PC-3 (cell line): ENCODE measurements at regions not wholly inside any gene's neighbourhood (a gene's known extent, or its start where the extent isn't known, plus 50 kb on each side); places are given as distances from the start of the nearest gene placed in this dataset.

Experiments
- EZH2 ChIP-seq: fragments of 300-600 bp; sonication (generic); IDR thresholded peaks from one replicate; pipeline ENCODE4 v1.6.1; 2017; ENCODE audit warnings: antibody characterized with exemption, mild to moderate bottlenecking, low read length; ENCODE audit not compliant: unreplicated experiment
- TF ChIP-seq, protein P1 (sequence below): fragments of 300-600 bp; sonication (generic); conservative IDR thresholded peaks from 2 replicates; pipeline ENCODE4 v1.5.1; 2017; ENCODE audit warnings: antibody characterized with exemption, low read depth, mild to moderate bottlenecking, low read length

DNA sequence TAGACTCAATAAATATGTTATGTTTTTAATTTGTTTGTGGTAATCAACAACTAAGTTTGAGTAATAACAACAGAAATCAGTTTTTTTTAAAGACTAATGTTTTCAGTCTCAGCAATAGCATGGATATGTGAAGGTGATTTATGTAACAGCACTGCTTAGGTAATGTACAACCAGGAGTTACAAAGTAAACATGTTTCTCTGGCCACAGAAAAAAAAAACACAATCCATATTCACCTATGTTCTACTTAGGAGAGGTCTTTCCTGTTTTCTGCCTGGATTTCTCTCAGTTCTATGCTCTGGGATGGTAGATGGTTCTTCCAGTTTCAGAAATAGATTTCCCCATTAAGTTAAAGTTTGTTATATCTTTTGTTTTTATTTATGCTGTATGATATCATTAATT lies 579.4 kb downstream of the SI start:
- TF ChIP-seq, protein P1, sequence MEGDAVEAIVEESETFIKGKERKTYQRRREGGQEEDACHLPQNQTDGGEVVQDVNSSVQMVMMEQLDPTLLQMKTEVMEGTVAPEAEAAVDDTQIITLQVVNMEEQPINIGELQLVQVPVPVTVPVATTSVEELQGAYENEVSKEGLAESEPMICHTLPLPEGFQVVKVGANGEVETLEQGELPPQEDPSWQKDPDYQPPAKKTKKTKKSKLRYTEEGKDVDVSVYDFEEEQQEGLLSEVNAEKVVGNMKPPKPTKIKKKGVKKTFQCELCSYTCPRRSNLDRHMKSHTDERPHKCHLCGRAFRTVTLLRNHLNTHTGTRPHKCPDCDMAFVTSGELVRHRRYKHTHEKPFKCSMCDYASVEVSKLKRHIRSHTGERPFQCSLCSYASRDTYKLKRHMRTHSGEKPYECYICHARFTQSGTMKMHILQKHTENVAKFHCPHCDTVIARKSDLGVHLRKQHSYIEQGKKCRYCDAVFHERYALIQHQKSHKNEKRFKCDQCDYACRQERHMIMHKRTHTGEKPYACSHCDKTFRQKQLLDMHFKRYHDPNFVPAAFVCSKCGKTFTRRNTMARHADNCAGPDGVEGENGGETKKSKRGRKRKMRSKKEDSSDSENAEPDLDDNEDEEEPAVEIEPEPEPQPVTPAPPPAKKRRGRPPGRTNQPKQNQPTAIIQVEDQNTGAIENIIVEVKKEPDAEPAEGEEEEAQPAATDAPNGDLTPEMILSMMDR, result no peak
- no peak for TF ChIP-seq EZH2
